H9 (cell line): ENCODE measurements at regions not wholly inside any gene's neighbourhood (a gene's known extent, or its start where the extent isn't known, plus 50 kb on each side); places are given as distances from the start of the nearest gene placed in this dataset.

Source experiments
- DNase-seq: peaks from one replicate; pipeline ENCODE4 v3.0.0-alpha.2; 2017
- H2AFZ ChIP-seq: one replicate; pipeline ENCODE4 v1.6.1; 2013; ENCODE audit warnings: mild to moderate bottlenecking, low read length, control low read depth, moderate library complexity
- H2AK5ac ChIP-seq: 2 replicates; pipeline ENCODE4 v1.6.1; 2013; ENCODE audit warnings: low read length, control low read depth, mixed read lengths; ENCODE audit not compliant: insufficient read length
- H2BK120ac ChIP-seq: one replicate; pipeline ENCODE4 v1.6.1; 2013; ENCODE audit warnings: low read depth, mild to moderate bottlenecking, low read length, control low read depth, inconsistent platforms; ENCODE audit not compliant: poor library complexity, severe bottlenecking
- H2BK12ac ChIP-seq: 2 replicates; pipeline ENCODE4 v1.6.1; 2013; ENCODE audit warnings: low read length, control low read depth, mixed read lengths, low read depth; ENCODE audit not compliant: insufficient read length
- H2BK15ac ChIP-seq: 2 replicates; pipeline ENCODE4 v1.6.1; 2013; ENCODE audit warnings: low read depth, low read length, control low read depth
- H2BK20ac ChIP-seq: one replicate; pipeline ENCODE4 v1.6.1; 2013; ENCODE audit warnings: low read depth, mild to moderate bottlenecking, low read length, control low read depth, inconsistent platforms; ENCODE audit not compliant: poor library complexity, severe bottlenecking
- H2BK5ac ChIP-seq: 2 replicates; pipeline ENCODE4 v1.6.1; 2013; ENCODE audit warnings: low read length, control low read depth, mixed read lengths; ENCODE audit not compliant: insufficient read length
- H3K14ac ChIP-seq: 2 replicates; pipeline ENCODE4 v1.6.1; 2013; ENCODE audit warnings: low read length, control low read depth; ENCODE audit not compliant: insufficient read depth
- H3K18ac ChIP-seq: 2 replicates; pipeline ENCODE4 v1.6.1; 2013; ENCODE audit warnings: low read depth, mild to moderate bottlenecking, mixed read lengths, low read length, control low read depth; ENCODE audit not compliant: insufficient read length
- H3K23ac ChIP-seq: 2 replicates; pipeline ENCODE4 v1.6.1; 2013; ENCODE audit warnings: low read length, control low read depth, mixed read lengths, low read depth; ENCODE audit not compliant: insufficient read length
- H3K23me2 ChIP-seq: 2 replicates; pipeline ENCODE4 v1.6.1; 2013; ENCODE audit warnings: low read depth, mild to moderate bottlenecking, mixed read lengths, low read length, control low read depth; ENCODE audit not compliant: insufficient read length, poor library complexity, severe bottlenecking
- H3K27ac ChIP-seq: 2 replicates; pipeline ENCODE4 v1.5.1; 2013; ENCODE audit warnings: low read length, control low read depth, mixed read lengths, low read depth; ENCODE audit not compliant: insufficient read length
- H3K27me3 ChIP-seq: 2 replicates; pipeline ENCODE4 v1.6.1; 2013; ENCODE audit warnings: low read length, control low read depth, inconsistent platforms; ENCODE audit not compliant: insufficient read depth
- H3K4ac ChIP-seq: 2 replicates; pipeline ENCODE4 v1.6.1; 2013; ENCODE audit warnings: low read depth, mild to moderate bottlenecking, control low read depth, inconsistent platforms, low read length, moderate library complexity
- H3K4me1 ChIP-seq: 2 replicates; pipeline ENCODE4 v1.6.1; 2013; ENCODE audit warnings: low read length, control low read depth, inconsistent platforms; ENCODE audit not compliant: insufficient read depth
- H3K4me2 ChIP-seq: 2 replicates; pipeline ENCODE4 v1.6.1; 2013; ENCODE audit warnings: low read length, control low read depth, mixed read lengths; ENCODE audit not compliant: insufficient read length, insufficient read depth
- H3K56ac ChIP-seq: 2 replicates; pipeline ENCODE4 v1.6.1; 2013; ENCODE audit warnings: low read depth, mild to moderate bottlenecking, mixed read lengths, low read length, control low read depth; ENCODE audit not compliant: insufficient read length
- H3K79me1 ChIP-seq: 2 replicates; pipeline ENCODE4 v1.6.1; 2013; ENCODE audit warnings: low read depth, mild to moderate bottlenecking, moderate library complexity, low read length, control low read depth, inconsistent platforms; ENCODE audit not compliant: insufficient read depth, poor library complexity, severe bottlenecking
- H3K79me2 ChIP-seq: 2 replicates; pipeline ENCODE4 v1.6.1; 2013; ENCODE audit warnings: low read length, control low read depth, inconsistent platforms; ENCODE audit not compliant: insufficient read depth
- H3K9ac ChIP-seq: 2 replicates; pipeline ENCODE4 v1.6.1; 2013; ENCODE audit warnings: low read length, control low read depth, mixed read lengths; ENCODE audit not compliant: insufficient read length; ENCODE audit errors: extremely low read depth
- H3K9me3 ChIP-seq: one replicate; pipeline ENCODE4 v1.6.1; 2013; ENCODE audit warnings: low read depth, low read length, inconsistent platforms; ENCODE audit not compliant: control insufficient read depth
- H3T11ph ChIP-seq: one replicate; pipeline ENCODE4 v1.6.1; 2013; ENCODE audit warnings: mild to moderate bottlenecking, low read length, control low read depth, inconsistent platforms
- H4K20me1 ChIP-seq: one replicate; pipeline ENCODE4 v1.6.1; 2013; ENCODE audit not compliant: control insufficient read depth, insufficient read length, insufficient read depth
- H4K5ac ChIP-seq: 2 replicates; pipeline ENCODE4 v1.6.1; 2013; ENCODE audit warnings: low read depth, mild to moderate bottlenecking, mixed read lengths, low read length, control low read depth; ENCODE audit not compliant: insufficient read length
- H4K8ac ChIP-seq: replicated peaks from 2 replicates; pipeline ENCODE4 v1.6.1; 2013; ENCODE audit warnings: low read length, control low read depth, mixed read lengths, low read depth; ENCODE audit not compliant: insufficient read length
- H4K91ac ChIP-seq: 2 replicates; pipeline ENCODE4 v1.6.1; 2013; ENCODE audit warnings: low read depth, mild to moderate bottlenecking, moderate library complexity, mixed read lengths, low read length, control low read depth; ENCODE audit not compliant: insufficient read length
- H3K27ac Mint-ChIP-seq, 3 experiments: 2 replicates in 2 of 3; 3 replicates in 1 of 3; pipeline ENCODE4 v1.8.0; 2020 to 2021; ENCODE audit warnings: mixed read lengths in 3 of 3, mild to moderate bottlenecking in 1 of 3, moderate library complexity in 1 of 3
- H3K27me3 Mint-ChIP-seq: 2 replicates; pipeline ENCODE4 v1.8.0; 2021; ENCODE audit warnings: low read depth, mild to moderate bottlenecking, moderate library complexity, mixed read lengths
- H3K36me3 Mint-ChIP-seq, 3 experiments: 2 replicates in 2 of 3; 3 replicates in 1 of 3; pipeline ENCODE4 v1.8.0; 2020 to 2021; ENCODE audit warnings: low read depth in 3 of 3, mixed read lengths in 3 of 3; ENCODE audit not compliant: insufficient read depth in 1 of 3
- H3K4me1 Mint-ChIP-seq, 2 experiments: 2 replicates each; pipeline ENCODE4 v1.8.0; 2020; ENCODE audit warnings: mixed read lengths in 2 of 2
- H3K4me3 Mint-ChIP-seq, 2 experiments: 2 replicates in 1 of 2; 3 replicates in 1 of 2; pipeline ENCODE4 v1.8.0; 2020 to 2021; ENCODE audit warnings: mild to moderate bottlenecking in 2 of 2, mixed read lengths in 2 of 2, moderate library complexity in 1 of 2
- H3K9me3 Mint-ChIP-seq, 2 experiments: 2 replicates in 1 of 2; 3 replicates in 1 of 2; pipeline ENCODE4 v1.8.0; 2020; ENCODE audit warnings: mild to moderate bottlenecking in 2 of 2, mixed read lengths in 2 of 2, moderate library complexity in 1 of 2
- WGBS: extraction: QIAGEN DNeasy Blood & Tissue Kit; methylation state at CpG from one replicate; pipeline ENCODE4 v1.1.7; 2013; ENCODE audit warnings: missing lambda C conversion rate, low lambda C conversion rate, mixed read lengths; ENCODE audit not compliant: insufficient read length; ENCODE audit errors: extremely low coverage; 5-methylcytosine and 5-hydroxymethylcytosine counted together
- TF ChIP-seq, protein P1 (sequence below): fragments of 200-600 bp; sonication (generic); conservative IDR thresholded peaks from 3 replicates; pipeline ENCODE4 v1.8.0; 2021; ENCODE audit warnings: antibody characterized with exemption, mild to moderate bottlenecking

DNA sequence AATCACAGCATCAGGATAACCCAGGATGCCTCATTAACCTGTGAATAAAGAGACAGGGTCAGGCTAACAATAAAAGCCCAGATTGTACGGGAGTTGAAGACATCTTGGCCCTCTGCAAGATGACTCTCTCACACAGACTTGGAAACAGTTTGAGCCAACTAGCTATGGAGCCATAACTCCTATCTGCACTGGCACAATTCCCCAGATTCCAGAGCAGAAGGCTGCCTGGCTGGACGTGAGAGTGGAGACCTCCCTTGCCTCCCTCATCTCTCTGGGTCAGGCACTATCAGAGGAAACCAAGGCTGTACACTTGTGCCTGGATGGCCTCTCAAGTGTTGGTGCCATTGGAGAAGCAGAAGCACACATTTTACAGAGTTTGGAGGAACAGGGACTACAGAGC, 312.6 kb downstream of the THBS2 start:
- H4K20me1 ChIP-seq: no peaks in the 10 kb centered on the region
- Mint-ChIP-seq H3K36me3 (no peaks in the 10 kb centered on the region; a peak in 1 of 7 replicates), H3K4me3 (no peak overlapping the region), H3K27ac (no peak overlapping the region), H3K27me3 (peaks cover 3% of the 10 kb centered on the region; the same call in 1 of the 2 replicates), H3K4me1 (no peaks in the 10 kb centered on the region), H3K9me3 (no peaks in the 10 kb centered on the region)
- no peak overlapping the region for H2BK12ac ChIP-seq
- no peak overlapping the region for H3K4ac ChIP-seq
- no peak overlapping the region for H3T11ph ChIP-seq
- H3K14ac ChIP-seq: no peak overlapping the region
- no peaks in the 10 kb centered on the region for H3K27me3 ChIP-seq
- H3K4me2 ChIP-seq: no peak overlapping the region
- no peaks in the 10 kb centered on the region for H3K79me1 ChIP-seq
- H3K79me2 ChIP-seq: no peaks in the 10 kb centered on the region
- no peak overlapping the region for H3K56ac ChIP-seq
- no peak overlapping the region for H2AK5ac ChIP-seq
- WGBS: no CpG with 5 or more reads among the region's 2 CpGs
- no peak overlapping the region for H4K8ac ChIP-seq
- no peak overlapping the region for H3K9ac ChIP-seq
- no peak overlapping the region for H2BK120ac ChIP-seq
- no peak overlapping the region for H2BK5ac ChIP-seq
- H2AFZ ChIP-seq: no peak overlapping the region
- H3K23me2 ChIP-seq: no peaks in the 10 kb centered on the region
- TF ChIP-seq, protein P1, sequence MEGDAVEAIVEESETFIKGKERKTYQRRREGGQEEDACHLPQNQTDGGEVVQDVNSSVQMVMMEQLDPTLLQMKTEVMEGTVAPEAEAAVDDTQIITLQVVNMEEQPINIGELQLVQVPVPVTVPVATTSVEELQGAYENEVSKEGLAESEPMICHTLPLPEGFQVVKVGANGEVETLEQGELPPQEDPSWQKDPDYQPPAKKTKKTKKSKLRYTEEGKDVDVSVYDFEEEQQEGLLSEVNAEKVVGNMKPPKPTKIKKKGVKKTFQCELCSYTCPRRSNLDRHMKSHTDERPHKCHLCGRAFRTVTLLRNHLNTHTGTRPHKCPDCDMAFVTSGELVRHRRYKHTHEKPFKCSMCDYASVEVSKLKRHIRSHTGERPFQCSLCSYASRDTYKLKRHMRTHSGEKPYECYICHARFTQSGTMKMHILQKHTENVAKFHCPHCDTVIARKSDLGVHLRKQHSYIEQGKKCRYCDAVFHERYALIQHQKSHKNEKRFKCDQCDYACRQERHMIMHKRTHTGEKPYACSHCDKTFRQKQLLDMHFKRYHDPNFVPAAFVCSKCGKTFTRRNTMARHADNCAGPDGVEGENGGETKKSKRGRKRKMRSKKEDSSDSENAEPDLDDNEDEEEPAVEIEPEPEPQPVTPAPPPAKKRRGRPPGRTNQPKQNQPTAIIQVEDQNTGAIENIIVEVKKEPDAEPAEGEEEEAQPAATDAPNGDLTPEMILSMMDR: no peak
- H3K9me3 ChIP-seq: no peaks in the 10 kb centered on the region
- no peak for DNase-seq
- no peak overlapping the region for H4K91ac ChIP-seq
- H2BK15ac ChIP-seq: no peak overlapping the region
- H3K4me1 ChIP-seq: no peaks in the 10 kb centered on the region
- no peak overlapping the region for H3K27ac ChIP-seq
- no peak overlapping the region for H3K23ac ChIP-seq
- no peak overlapping the region for H3K18ac ChIP-seq
- H2BK20ac ChIP-seq: no peak overlapping the region
- H4K5ac ChIP-seq: no peak overlapping the region
